ENCODE measurements at regions not wholly inside any gene's neighbourhood (a gene's known extent, or its start where the extent isn't known, plus 50 kb on each side); places are given as distances from the start of the nearest gene placed in this dataset.

DNA sequence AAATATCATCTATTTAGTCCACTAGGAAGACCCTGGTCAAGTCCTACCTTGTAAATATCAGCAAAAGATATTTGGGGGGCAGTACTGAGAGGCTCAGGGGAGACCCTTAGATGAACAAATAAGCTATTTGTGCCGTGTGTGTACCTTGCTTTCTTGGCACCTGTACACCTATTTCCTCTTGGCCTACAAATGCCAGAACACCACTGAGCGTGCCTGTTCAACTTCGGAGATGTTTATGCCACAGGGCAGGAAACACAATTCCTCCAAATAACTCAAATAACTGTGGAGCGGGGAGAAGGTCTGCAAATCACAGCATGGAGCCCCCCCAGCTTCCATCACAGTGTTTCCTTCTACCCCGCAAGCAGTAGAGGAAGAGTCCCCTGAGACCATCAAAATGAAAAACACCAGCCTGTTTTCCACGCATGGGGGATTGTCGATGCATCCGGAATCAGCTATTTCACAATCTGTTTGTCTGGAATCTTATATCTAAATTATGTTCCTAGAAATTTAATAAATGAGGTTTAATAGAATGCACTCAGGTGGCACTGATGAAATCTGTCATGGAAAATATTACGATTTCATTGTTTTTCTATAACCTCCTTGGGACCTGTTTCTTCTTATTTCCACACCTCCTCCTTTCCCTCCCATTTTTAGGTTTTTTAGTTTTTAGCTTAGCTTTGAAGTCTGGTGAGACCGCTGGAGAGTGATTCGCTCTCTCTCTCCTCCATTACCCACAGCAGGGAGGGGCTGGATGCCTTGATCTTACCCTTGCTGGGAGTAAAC lies 254.0 kb upstream of the SRRM4 start:
- no peaks in the 10 kb centered on the region for H3K9me3 Mint-ChIP-seq
- H3K27me3 Mint-ChIP-seq (ENCODE audit: low read depth in 2 of 2) = no peaks in the 10 kb centered on the region
- no peak overlapping the region for H3K4me3 Mint-ChIP-seq

DNA sequence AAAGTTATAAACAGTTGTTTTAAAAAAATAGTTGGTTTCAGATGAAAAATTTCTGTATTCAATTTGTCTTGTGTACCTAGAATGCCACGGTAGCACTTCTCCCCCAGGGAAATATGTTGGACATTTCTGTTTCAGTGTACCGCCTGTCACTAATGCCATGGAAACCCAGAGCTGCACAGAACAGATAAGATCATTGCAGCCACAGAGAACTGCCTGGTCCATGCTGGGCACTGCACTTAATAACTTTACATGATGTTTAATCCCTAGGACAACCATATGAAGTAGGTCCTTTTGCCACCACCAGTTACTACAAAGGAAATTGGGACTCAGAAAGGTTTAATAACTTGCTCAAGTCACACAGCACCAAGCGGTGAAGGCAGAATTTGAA lies 253.4 kb upstream of the SRRM4 start:
- no peaks in the 10 kb centered on the region for H3K27me3 ChIP-seq (ENCODE audit: control insufficient read depth, insufficient read depth, low read length)
- H3K36me3 Mint-ChIP-seq = no peaks in the 10 kb centered on the region
- no peaks in the 10 kb centered on the region for H3K4me1 Mint-ChIP-seq
- no peak overlapping the region for H3K4me3 ChIP-seq (ENCODE audit: low read length)
- 88% methylated on average over 3 of the region's 3 CpGs for WGBS (ENCODE audit: insufficient coverage)
- no peak overlapping the region for H3K4me3 Mint-ChIP-seq
- no peaks in the 10 kb centered on the region for H3K9me3 ChIP-seq (ENCODE audit: control insufficient read depth, insufficient read depth, low read length)
- no peaks in the 10 kb centered on the region for H3K36me3 ChIP-seq (ENCODE audit: control insufficient read depth, insufficient read depth, low read length)
- H3K9me3 Mint-ChIP-seq = no peaks in the 10 kb centered on the region
- intact Hi-C loops (cut with micrococcal nuclease) = no loop called here
- DNase-seq (no peak), ATAC-seq (no peak)
- no peak overlapping the region for H3K27ac Mint-ChIP-seq
- no peak overlapping the region for H3K27ac ChIP-seq (ENCODE audit: low read length)
- TF ChIP-seq, protein P1, sequence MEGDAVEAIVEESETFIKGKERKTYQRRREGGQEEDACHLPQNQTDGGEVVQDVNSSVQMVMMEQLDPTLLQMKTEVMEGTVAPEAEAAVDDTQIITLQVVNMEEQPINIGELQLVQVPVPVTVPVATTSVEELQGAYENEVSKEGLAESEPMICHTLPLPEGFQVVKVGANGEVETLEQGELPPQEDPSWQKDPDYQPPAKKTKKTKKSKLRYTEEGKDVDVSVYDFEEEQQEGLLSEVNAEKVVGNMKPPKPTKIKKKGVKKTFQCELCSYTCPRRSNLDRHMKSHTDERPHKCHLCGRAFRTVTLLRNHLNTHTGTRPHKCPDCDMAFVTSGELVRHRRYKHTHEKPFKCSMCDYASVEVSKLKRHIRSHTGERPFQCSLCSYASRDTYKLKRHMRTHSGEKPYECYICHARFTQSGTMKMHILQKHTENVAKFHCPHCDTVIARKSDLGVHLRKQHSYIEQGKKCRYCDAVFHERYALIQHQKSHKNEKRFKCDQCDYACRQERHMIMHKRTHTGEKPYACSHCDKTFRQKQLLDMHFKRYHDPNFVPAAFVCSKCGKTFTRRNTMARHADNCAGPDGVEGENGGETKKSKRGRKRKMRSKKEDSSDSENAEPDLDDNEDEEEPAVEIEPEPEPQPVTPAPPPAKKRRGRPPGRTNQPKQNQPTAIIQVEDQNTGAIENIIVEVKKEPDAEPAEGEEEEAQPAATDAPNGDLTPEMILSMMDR (IDR thresholded peaks at IDR 0.05) = no peak
- H3K4me1 ChIP-seq (ENCODE audit: control insufficient read depth, insufficient read depth, low read length) = no peaks in the 10 kb centered on the region
- H3K27me3 Mint-ChIP-seq (ENCODE audit: low read depth in 2 of 2) = no peaks in the 10 kb centered on the region

More for the DNA sequence above, 254.0 kb upstream of the SRRM4 start:
- intact Hi-C loops (cut with micrococcal nuclease) = no loop called here
- no peak for ATAC-seq
- Mint-ChIP-seq H3K27ac (no peak overlapping the region), H3K4me1 (no peaks in the 10 kb centered on the region), H3K36me3 (no peaks in the 10 kb centered on the region)
- 72% methylated on average over 5 of the region's 11 CpGs for WGBS (ENCODE audit: insufficient coverage)
- no peaks in the 10 kb centered on the region for H3K36me3 ChIP-seq (ENCODE audit: control insufficient read depth, insufficient read depth, low read length)
- H3K4me1 ChIP-seq (ENCODE audit: control insufficient read depth, insufficient read depth, low read length) = no peaks in the 10 kb centered on the region
- no peaks in the 10 kb centered on the region for H3K9me3 ChIP-seq (ENCODE audit: control insufficient read depth, insufficient read depth, low read length)
- no peaks in the 10 kb centered on the region for H3K27me3 ChIP-seq (ENCODE audit: control insufficient read depth, insufficient read depth, low read length)
- no peak overlapping the region for H3K4me3 ChIP-seq (ENCODE audit: low read length)
- H3K27ac ChIP-seq (ENCODE audit: low read length) = no peak overlapping the region
- TF ChIP-seq, protein P1 (IDR thresholded peaks at IDR 0.05) = no peak
- no peak for DNase-seq

DNA sequence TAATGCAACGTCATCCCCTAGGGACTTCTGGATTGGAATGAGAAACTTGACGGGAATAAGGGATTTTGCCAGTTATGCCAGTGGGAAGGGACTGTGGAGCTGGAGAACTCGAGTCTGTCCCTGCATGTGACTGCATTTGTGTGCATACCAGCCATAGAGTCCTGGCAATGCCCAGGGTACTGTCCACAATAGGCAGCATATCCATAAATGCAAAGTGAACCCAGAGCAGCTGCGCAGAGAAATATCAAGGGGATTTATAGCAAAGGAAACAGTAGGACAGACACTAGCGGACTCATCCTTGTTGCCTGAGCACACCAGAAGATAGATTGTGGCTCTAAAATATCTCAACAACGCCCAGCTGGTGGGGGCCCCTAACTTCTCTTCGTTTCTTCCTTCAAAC lies 247.1 kb upstream of the SRRM4 start:
- no peaks in the 10 kb centered on the region for H3K4me1 ChIP-seq (ENCODE audit: control insufficient read depth, insufficient read depth, low read length)
- H3K9me3 ChIP-seq (ENCODE audit: control insufficient read depth, insufficient read depth, low read length) = no peaks in the 10 kb centered on the region
- Mint-ChIP-seq H3K27ac (no peak overlapping the region), H3K4me3 (no peak overlapping the region), H3K36me3 (no peaks in the 10 kb centered on the region), H3K9me3 (no peaks in the 10 kb centered on the region), H3K4me1 (no peaks in the 10 kb centered on the region), H3K27me3 (ENCODE audit: low read depth in 2 of 2) (no peaks in the 10 kb centered on the region)
- 62% methylated on average over 7 of the region's 7 CpGs for WGBS (ENCODE audit: insufficient coverage)
- intact Hi-C loops (cut with micrococcal nuclease) = no loop called here
- ATAC-seq (no peak), DNase-seq (no peak)
- no peak overlapping the region for H3K27ac ChIP-seq (ENCODE audit: low read length)
- no peaks in the 10 kb centered on the region for H3K27me3 ChIP-seq (ENCODE audit: control insufficient read depth, insufficient read depth, low read length)
- H3K36me3 ChIP-seq (ENCODE audit: control insufficient read depth, insufficient read depth, low read length) = no peaks in the 10 kb centered on the region
- TF ChIP-seq, protein P1 (IDR thresholded peaks at IDR 0.05) = no peak
- no peak overlapping the region for H3K4me3 ChIP-seq (ENCODE audit: low read length)

Measured in natural killer cell (primary cell).